H9 (cell line): ENCODE measurements at regions not wholly inside any gene's neighbourhood (a gene's known extent, or its start where the extent isn't known, plus 50 kb on each side); places are given as distances from the start of the nearest gene placed in this dataset.

ENCODE experiments used
- DNase-seq: peaks from one replicate; pipeline ENCODE4 v3.0.0-alpha.2; 2017
- H2AFZ ChIP-seq: one replicate; pipeline ENCODE4 v1.6.1; 2013; ENCODE audit warnings: mild to moderate bottlenecking, low read length, control low read depth, moderate library complexity
- H2AK5ac ChIP-seq: 2 replicates; pipeline ENCODE4 v1.6.1; 2013; ENCODE audit warnings: low read length, control low read depth, mixed read lengths; ENCODE audit not compliant: insufficient read length
- H2BK120ac ChIP-seq: one replicate; pipeline ENCODE4 v1.6.1; 2013; ENCODE audit warnings: low read depth, mild to moderate bottlenecking, low read length, control low read depth, inconsistent platforms; ENCODE audit not compliant: poor library complexity, severe bottlenecking
- H2BK12ac ChIP-seq: 2 replicates; pipeline ENCODE4 v1.6.1; 2013; ENCODE audit warnings: low read length, control low read depth, mixed read lengths, low read depth; ENCODE audit not compliant: insufficient read length
- H2BK15ac ChIP-seq: 2 replicates; pipeline ENCODE4 v1.6.1; 2013; ENCODE audit warnings: low read depth, low read length, control low read depth
- H2BK20ac ChIP-seq: one replicate; pipeline ENCODE4 v1.6.1; 2013; ENCODE audit warnings: low read depth, mild to moderate bottlenecking, low read length, control low read depth, inconsistent platforms; ENCODE audit not compliant: poor library complexity, severe bottlenecking
- H2BK5ac ChIP-seq: 2 replicates; pipeline ENCODE4 v1.6.1; 2013; ENCODE audit warnings: low read length, control low read depth, mixed read lengths; ENCODE audit not compliant: insufficient read length
- H3K14ac ChIP-seq: 2 replicates; pipeline ENCODE4 v1.6.1; 2013; ENCODE audit warnings: low read length, control low read depth; ENCODE audit not compliant: insufficient read depth
- H3K18ac ChIP-seq: 2 replicates; pipeline ENCODE4 v1.6.1; 2013; ENCODE audit warnings: low read depth, mild to moderate bottlenecking, mixed read lengths, low read length, control low read depth; ENCODE audit not compliant: insufficient read length
- H3K23ac ChIP-seq: 2 replicates; pipeline ENCODE4 v1.6.1; 2013; ENCODE audit warnings: low read length, control low read depth, mixed read lengths, low read depth; ENCODE audit not compliant: insufficient read length
- H3K23me2 ChIP-seq: 2 replicates; pipeline ENCODE4 v1.6.1; 2013; ENCODE audit warnings: low read depth, mild to moderate bottlenecking, mixed read lengths, low read length, control low read depth; ENCODE audit not compliant: insufficient read length, poor library complexity, severe bottlenecking
- H3K27ac ChIP-seq: 2 replicates; pipeline ENCODE4 v1.5.1; 2013; ENCODE audit warnings: low read length, control low read depth, mixed read lengths, low read depth; ENCODE audit not compliant: insufficient read length
- H3K27me3 ChIP-seq: 2 replicates; pipeline ENCODE4 v1.6.1; 2013; ENCODE audit warnings: low read length, control low read depth, inconsistent platforms; ENCODE audit not compliant: insufficient read depth
- H3K4ac ChIP-seq: 2 replicates; pipeline ENCODE4 v1.6.1; 2013; ENCODE audit warnings: low read depth, mild to moderate bottlenecking, control low read depth, inconsistent platforms, low read length, moderate library complexity
- H3K4me1 ChIP-seq: 2 replicates; pipeline ENCODE4 v1.6.1; 2013; ENCODE audit warnings: low read length, control low read depth, inconsistent platforms; ENCODE audit not compliant: insufficient read depth
- H3K4me2 ChIP-seq: 2 replicates; pipeline ENCODE4 v1.6.1; 2013; ENCODE audit warnings: low read length, control low read depth, mixed read lengths; ENCODE audit not compliant: insufficient read length, insufficient read depth
- H3K56ac ChIP-seq: 2 replicates; pipeline ENCODE4 v1.6.1; 2013; ENCODE audit warnings: low read depth, mild to moderate bottlenecking, mixed read lengths, low read length, control low read depth; ENCODE audit not compliant: insufficient read length
- H3K79me1 ChIP-seq: 2 replicates; pipeline ENCODE4 v1.6.1; 2013; ENCODE audit warnings: low read depth, mild to moderate bottlenecking, moderate library complexity, low read length, control low read depth, inconsistent platforms; ENCODE audit not compliant: insufficient read depth, poor library complexity, severe bottlenecking
- H3K79me2 ChIP-seq: 2 replicates; pipeline ENCODE4 v1.6.1; 2013; ENCODE audit warnings: low read length, control low read depth, inconsistent platforms; ENCODE audit not compliant: insufficient read depth
- H3K9ac ChIP-seq: 2 replicates; pipeline ENCODE4 v1.6.1; 2013; ENCODE audit warnings: low read length, control low read depth, mixed read lengths; ENCODE audit not compliant: insufficient read length; ENCODE audit errors: extremely low read depth
- H3K9me3 ChIP-seq: one replicate; pipeline ENCODE4 v1.6.1; 2013; ENCODE audit warnings: low read depth, low read length, inconsistent platforms; ENCODE audit not compliant: control insufficient read depth
- H3T11ph ChIP-seq: one replicate; pipeline ENCODE4 v1.6.1; 2013; ENCODE audit warnings: mild to moderate bottlenecking, low read length, control low read depth, inconsistent platforms
- H4K20me1 ChIP-seq: one replicate; pipeline ENCODE4 v1.6.1; 2013; ENCODE audit not compliant: control insufficient read depth, insufficient read length, insufficient read depth
- H4K5ac ChIP-seq: 2 replicates; pipeline ENCODE4 v1.6.1; 2013; ENCODE audit warnings: low read depth, mild to moderate bottlenecking, mixed read lengths, low read length, control low read depth; ENCODE audit not compliant: insufficient read length
- H4K8ac ChIP-seq: replicated peaks from 2 replicates; pipeline ENCODE4 v1.6.1; 2013; ENCODE audit warnings: low read length, control low read depth, mixed read lengths, low read depth; ENCODE audit not compliant: insufficient read length
- H4K91ac ChIP-seq: 2 replicates; pipeline ENCODE4 v1.6.1; 2013; ENCODE audit warnings: low read depth, mild to moderate bottlenecking, moderate library complexity, mixed read lengths, low read length, control low read depth; ENCODE audit not compliant: insufficient read length
- H3K27ac Mint-ChIP-seq, 3 experiments: 2 replicates in 2 of 3; 3 replicates in 1 of 3; pipeline ENCODE4 v1.8.0; 2020 to 2021; ENCODE audit warnings: mixed read lengths in 3 of 3, mild to moderate bottlenecking in 1 of 3, moderate library complexity in 1 of 3
- H3K27me3 Mint-ChIP-seq: 2 replicates; pipeline ENCODE4 v1.8.0; 2021; ENCODE audit warnings: low read depth, mild to moderate bottlenecking, moderate library complexity, mixed read lengths
- H3K36me3 Mint-ChIP-seq, 3 experiments: 2 replicates in 2 of 3; 3 replicates in 1 of 3; pipeline ENCODE4 v1.8.0; 2020 to 2021; ENCODE audit warnings: low read depth in 3 of 3, mixed read lengths in 3 of 3; ENCODE audit not compliant: insufficient read depth in 1 of 3
- H3K4me1 Mint-ChIP-seq, 2 experiments: 2 replicates each; pipeline ENCODE4 v1.8.0; 2020; ENCODE audit warnings: mixed read lengths in 2 of 2
- H3K4me3 Mint-ChIP-seq, 2 experiments: 2 replicates in 1 of 2; 3 replicates in 1 of 2; pipeline ENCODE4 v1.8.0; 2020 to 2021; ENCODE audit warnings: mild to moderate bottlenecking in 2 of 2, mixed read lengths in 2 of 2, moderate library complexity in 1 of 2
- H3K9me3 Mint-ChIP-seq, 2 experiments: 2 replicates in 1 of 2; 3 replicates in 1 of 2; pipeline ENCODE4 v1.8.0; 2020; ENCODE audit warnings: mild to moderate bottlenecking in 2 of 2, mixed read lengths in 2 of 2, moderate library complexity in 1 of 2
- WGBS: extraction: QIAGEN DNeasy Blood & Tissue Kit; methylation state at CpG from one replicate; pipeline ENCODE4 v1.1.7; 2013; ENCODE audit warnings: missing lambda C conversion rate, low lambda C conversion rate, mixed read lengths; ENCODE audit not compliant: insufficient read length; ENCODE audit errors: extremely low coverage; 5-methylcytosine and 5-hydroxymethylcytosine counted together
- TF ChIP-seq, protein P1 (sequence below): fragments of 200-600 bp; sonication (generic); conservative IDR thresholded peaks from 3 replicates; pipeline ENCODE4 v1.8.0; 2021; ENCODE audit warnings: antibody characterized with exemption, mild to moderate bottlenecking

DNA sequence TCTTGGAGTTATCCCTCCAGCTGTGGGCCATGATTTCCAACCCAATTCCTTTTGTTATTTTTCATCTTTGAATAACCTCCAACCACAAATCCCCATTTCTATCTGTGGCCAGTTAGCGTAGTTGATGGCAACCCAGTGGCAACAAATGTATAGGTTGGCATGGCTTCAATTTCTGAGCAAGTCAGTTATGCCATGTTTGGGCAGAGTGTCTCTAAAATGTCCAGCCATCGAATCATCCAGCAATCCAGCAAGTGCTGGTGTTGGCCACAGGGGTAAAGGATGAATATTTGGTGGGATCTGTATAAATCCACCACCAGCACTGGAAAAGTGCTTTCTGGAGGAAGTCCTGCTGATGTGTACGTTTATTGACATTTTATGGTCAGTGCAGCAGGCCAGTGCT, 233.3 kb downstream of the MYLK4 start:
- H3K27me3 Mint-ChIP-seq = peaks cover 3% of the 10 kb centered on the region; the same call in 1 of the 2 replicates
- H2BK20ac ChIP-seq = no peak overlapping the region
- no peaks in the 10 kb centered on the region for H4K20me1 ChIP-seq
- H4K8ac ChIP-seq = no peak overlapping the region
- peaks cover 5% of the 10 kb centered on the region for H3K9me3 ChIP-seq
- no peak overlapping the region for H3K4me2 ChIP-seq
- H2BK12ac ChIP-seq = no peak overlapping the region
- H3K27ac Mint-ChIP-seq = no peak overlapping the region
- H3K56ac ChIP-seq = no peak overlapping the region
- no peak overlapping the region for H4K5ac ChIP-seq
- no peak overlapping the region for H3K4me3 Mint-ChIP-seq
- no peak overlapping the region for H2BK5ac ChIP-seq
- DNase-seq = no peak
- H3K23ac ChIP-seq = no peak overlapping the region
- no peak overlapping the region for H3K27ac ChIP-seq
- H2AK5ac ChIP-seq = no peak overlapping the region
- WGBS = no CpG with 5 or more reads among the region's 3 CpGs
- peaks cover 12 to 13% of the 10 kb centered on the region in 2 experiments; a peak in 3 of 5 replicates for H3K9me3 Mint-ChIP-seq
- H3T11ph ChIP-seq = no peak overlapping the region
- TF ChIP-seq, protein P1, sequence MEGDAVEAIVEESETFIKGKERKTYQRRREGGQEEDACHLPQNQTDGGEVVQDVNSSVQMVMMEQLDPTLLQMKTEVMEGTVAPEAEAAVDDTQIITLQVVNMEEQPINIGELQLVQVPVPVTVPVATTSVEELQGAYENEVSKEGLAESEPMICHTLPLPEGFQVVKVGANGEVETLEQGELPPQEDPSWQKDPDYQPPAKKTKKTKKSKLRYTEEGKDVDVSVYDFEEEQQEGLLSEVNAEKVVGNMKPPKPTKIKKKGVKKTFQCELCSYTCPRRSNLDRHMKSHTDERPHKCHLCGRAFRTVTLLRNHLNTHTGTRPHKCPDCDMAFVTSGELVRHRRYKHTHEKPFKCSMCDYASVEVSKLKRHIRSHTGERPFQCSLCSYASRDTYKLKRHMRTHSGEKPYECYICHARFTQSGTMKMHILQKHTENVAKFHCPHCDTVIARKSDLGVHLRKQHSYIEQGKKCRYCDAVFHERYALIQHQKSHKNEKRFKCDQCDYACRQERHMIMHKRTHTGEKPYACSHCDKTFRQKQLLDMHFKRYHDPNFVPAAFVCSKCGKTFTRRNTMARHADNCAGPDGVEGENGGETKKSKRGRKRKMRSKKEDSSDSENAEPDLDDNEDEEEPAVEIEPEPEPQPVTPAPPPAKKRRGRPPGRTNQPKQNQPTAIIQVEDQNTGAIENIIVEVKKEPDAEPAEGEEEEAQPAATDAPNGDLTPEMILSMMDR = no peak
- H3K9ac ChIP-seq = no peak overlapping the region
- no peaks in the 10 kb centered on the region for H3K4me1 ChIP-seq
- no peak overlapping the region for H2AFZ ChIP-seq
- H3K36me3 Mint-ChIP-seq = no peaks in the 10 kb centered on the region; a peak in 4 of 7 replicates
- no peak overlapping the region for H3K14ac ChIP-seq
- H3K23me2 ChIP-seq = no peaks in the 10 kb centered on the region
- H3K27me3 ChIP-seq = no peaks in the 10 kb centered on the region
- H3K79me2 ChIP-seq = no peaks in the 10 kb centered on the region
- H3K18ac ChIP-seq = no peak overlapping the region
- no peak overlapping the region for H4K91ac ChIP-seq
- H3K4me1 Mint-ChIP-seq = peaks cover 0 to 3% of the 10 kb centered on the region in 2 experiments; a peak in 1 of 4 replicates
- H2BK120ac ChIP-seq = no peak overlapping the region
- H3K4ac ChIP-seq = no peak overlapping the region
- no peaks in the 10 kb centered on the region for H3K79me1 ChIP-seq
- no peak overlapping the region for H2BK15ac ChIP-seq
